PC-3 (cell line): ENCODE measurements at regions not wholly inside any gene's neighbourhood (a gene's known extent, or its start where the extent isn't known, plus 50 kb on each side); places are given as distances from the start of the nearest gene placed in this dataset.

ENCODE experiments used
- ATAC-seq: fragments of 200-7000 bp; cut with Tn5 transposase; 2 replicates; pipeline ENCODE4 v1.9.1; 2020; ENCODE audit warnings: mild to moderate bottlenecking, moderate library complexity
- BruUV-seq: library from RNA; stranded (reverse); fragments of 400-500 nt; replicated peaks from 2 replicates; lab custom pipeline; 2021; lab: Mats Ljungman, UMichigan
- CTCF ChIA-PET: fragments of 300-600 bp; sonication (Branson Sonifier 250); formaldehyde crosslinking; loops from one replicate; lab custom pipeline; 2022; ENCODE audit warnings: antibody characterized with exemption; lab: Charles Lee
- POLR2A ChIA-PET: fragments of 300-600 bp; sonication (Branson Sonifier 250); formaldehyde crosslinking; loops from one replicate; lab custom pipeline; 2022; ENCODE audit warnings: antibody characterized with exemption; ENCODE audit not compliant: unreplicated experiment; lab: Charles Lee
- DNase-seq: peaks from one replicate; pipeline ENCODE4 v3.0.0-alpha.2; 2015
- H2AFZ ChIP-seq: fragments of 300-600 bp; sonication (generic); 2 replicates; pipeline ENCODE4 v1.6.0; 2016; ENCODE audit warnings: antibody characterized with exemption, low read length
- H3F3A ChIP-seq: fragments of 300-600 bp; sonication (generic); one replicate; pipeline ENCODE4 v1.6.0; 2017; ENCODE audit warnings: antibody characterized with exemption, low read length, control low read depth, mild to moderate bottlenecking; ENCODE audit not compliant: unreplicated experiment
- H3K27ac ChIP-seq: fragments of 300-600 bp; sonication (generic); 2 replicates; pipeline ENCODE4 v1.5.1; 2016; ENCODE audit warnings: mild to moderate bottlenecking, low read length
- H3K27me3 ChIP-seq: fragments of 300-600 bp; sonication (generic); 2 replicates; pipeline ENCODE4 v1.6.1; 2016; ENCODE audit warnings: low read length, mixed read lengths
- H3K36me3 ChIP-seq: fragments of 300-600 bp; sonication (generic); 2 replicates; pipeline ENCODE4 v1.6.1; 2016; ENCODE audit warnings: low read depth, mixed run types, low read length, mixed read lengths
- H3K4me1 ChIP-seq: fragments of 300-600 bp; sonication (generic); 2 replicates; pipeline ENCODE4 v1.5.1; 2016; ENCODE audit warnings: low read length; ENCODE audit not compliant: insufficient read depth
- H3K4me2 ChIP-seq: fragments of 300-600 bp; sonication (generic); 2 replicates; pipeline ENCODE4 v1.6.0; 2016; ENCODE audit warnings: low read length
- H3K4me3 ChIP-seq: fragments of 300-600 bp; sonication (generic); 2 replicates; pipeline ENCODE4 v1.5.1; 2016; ENCODE audit warnings: mild to moderate bottlenecking, low read length, mixed read lengths
- H3K79me2 ChIP-seq: fragments of 300-600 bp; sonication (generic); 2 replicates; pipeline ENCODE4 v1.6.1; 2017; ENCODE audit warnings: low read length, mixed read lengths
- H3K9ac ChIP-seq: fragments of 300-600 bp; sonication (generic); 2 replicates; pipeline ENCODE4 v1.6.0; 2016; ENCODE audit warnings: mild to moderate bottlenecking, low read length
- H3K9me2 ChIP-seq: fragments of 300-600 bp; sonication (generic); replicated peaks from 2 replicates; pipeline ENCODE4 v1.6.1; 2016; ENCODE audit warnings: mixed run types, low read length, mixed read lengths
- H3K9me3 ChIP-seq: fragments of 300-600 bp; sonication (generic); 2 replicates; pipeline ENCODE4 v1.6.1; 2016; ENCODE audit warnings: low read length, mixed read lengths
- H4K20me1 ChIP-seq: fragments of 300-600 bp; sonication (generic); 2 replicates; pipeline ENCODE4 v1.6.1; 2016; ENCODE audit warnings: low read length, mixed read lengths
- EZH2 ChIP-seq: fragments of 300-600 bp; sonication (generic); IDR thresholded peaks from one replicate; pipeline ENCODE4 v1.6.1; 2017; ENCODE audit warnings: antibody characterized with exemption, mild to moderate bottlenecking, low read length; ENCODE audit not compliant: unreplicated experiment
- EZH2phosphoT487 ChIP-seq: fragments of 300-600 bp; sonication (generic); IDR thresholded peaks from 2 replicates; pipeline ENCODE4 v1.6.1; 2018; ENCODE audit warnings: mild to moderate bottlenecking, antibody characterized with exemption, low read length, borderline replicate concordance
- intact Hi-C: fragments of 100-400 bp; cut with micrococcal nuclease; formaldehyde crosslinking; loops from 2 replicates; pipeline ENCODE4 v1.9.0; 2023
- TF ChIP-seq, protein P1 (sequence below): fragments of 300-600 bp; sonication (generic); conservative IDR thresholded peaks from 2 replicates; pipeline ENCODE4 v1.5.1; 2017; ENCODE audit warnings: antibody characterized with exemption, low read depth, mild to moderate bottlenecking, low read length

DNA sequence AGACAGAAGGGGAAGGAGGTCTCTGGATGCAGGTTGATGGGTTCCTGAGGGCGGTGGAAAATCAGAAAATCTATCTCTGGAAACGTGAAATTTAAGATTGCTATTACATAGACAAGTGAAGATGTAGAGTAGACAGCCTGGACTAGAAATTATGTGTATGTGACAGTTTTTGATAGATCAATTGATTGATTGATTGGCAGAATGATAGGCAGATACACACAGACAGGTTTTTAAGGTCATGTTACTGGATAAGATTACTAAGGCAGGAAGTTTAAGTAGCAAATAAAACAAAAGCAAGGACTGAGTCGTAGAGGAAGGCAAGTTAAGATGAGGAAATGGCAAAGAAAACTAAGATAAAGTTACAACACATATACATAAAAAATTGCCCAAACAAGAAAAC, 124.7 kb downstream of the RGS21 start:
- no TSS peak for BruUV-seq
- H3K9me3 ChIP-seq = no peaks in the 10 kb centered on the region
- H3K27me3 ChIP-seq = no peaks in the 10 kb centered on the region
- no peaks in the 10 kb centered on the region for H3F3A ChIP-seq
- no peak for TF ChIP-seq EZH2phosphoT487
- TF ChIP-seq EZH2 = no peak
- TF ChIP-seq, protein P1, sequence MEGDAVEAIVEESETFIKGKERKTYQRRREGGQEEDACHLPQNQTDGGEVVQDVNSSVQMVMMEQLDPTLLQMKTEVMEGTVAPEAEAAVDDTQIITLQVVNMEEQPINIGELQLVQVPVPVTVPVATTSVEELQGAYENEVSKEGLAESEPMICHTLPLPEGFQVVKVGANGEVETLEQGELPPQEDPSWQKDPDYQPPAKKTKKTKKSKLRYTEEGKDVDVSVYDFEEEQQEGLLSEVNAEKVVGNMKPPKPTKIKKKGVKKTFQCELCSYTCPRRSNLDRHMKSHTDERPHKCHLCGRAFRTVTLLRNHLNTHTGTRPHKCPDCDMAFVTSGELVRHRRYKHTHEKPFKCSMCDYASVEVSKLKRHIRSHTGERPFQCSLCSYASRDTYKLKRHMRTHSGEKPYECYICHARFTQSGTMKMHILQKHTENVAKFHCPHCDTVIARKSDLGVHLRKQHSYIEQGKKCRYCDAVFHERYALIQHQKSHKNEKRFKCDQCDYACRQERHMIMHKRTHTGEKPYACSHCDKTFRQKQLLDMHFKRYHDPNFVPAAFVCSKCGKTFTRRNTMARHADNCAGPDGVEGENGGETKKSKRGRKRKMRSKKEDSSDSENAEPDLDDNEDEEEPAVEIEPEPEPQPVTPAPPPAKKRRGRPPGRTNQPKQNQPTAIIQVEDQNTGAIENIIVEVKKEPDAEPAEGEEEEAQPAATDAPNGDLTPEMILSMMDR = no peak
- ChIA-PET CTCF (no interaction called here), POLR2A (no interaction called here)
- H3K4me2 ChIP-seq = no peak overlapping the region
- peaks cover 34% of the 10 kb centered on the region for H3K4me1 ChIP-seq
- ATAC-seq (no peak), DNase-seq (no peak)
- H2AFZ ChIP-seq = no peak overlapping the region
- H3K4me3 ChIP-seq = no peak overlapping the region
- no peaks in the 10 kb centered on the region for H3K9me2 ChIP-seq
- no peaks in the 10 kb centered on the region for H4K20me1 ChIP-seq
- H3K9ac ChIP-seq = no peak overlapping the region
- H3K36me3 ChIP-seq = no peaks in the 10 kb centered on the region
- no peaks in the 10 kb centered on the region for H3K79me2 ChIP-seq
- intact Hi-C loops = loop anchor here (10.0 kb wide), 1 partner anchor 1417 kb away; no protein-coding TSS in a partner anchor
- H3K27ac ChIP-seq = no peak overlapping the region

GRCh38 chr1:192442736-192443135, 125.9 kb downstream of the RGS21 start:
- H3K79me2 ChIP-seq = no peaks in the 10 kb centered on the region
- H2AFZ ChIP-seq = no peak overlapping the region
- no peaks in the 10 kb centered on the region for H3K9me3 ChIP-seq
- DNase-seq (no peak), ATAC-seq (no peak)
- no peaks in the 10 kb centered on the region for H3K9me2 ChIP-seq
- H3K4me1 ChIP-seq = peaks cover 34% of the 10 kb centered on the region
- no peaks in the 10 kb centered on the region for H3F3A ChIP-seq
- no peak overlapping the region for H3K4me2 ChIP-seq
- no peaks in the 10 kb centered on the region for H4K20me1 ChIP-seq
- H3K36me3 ChIP-seq = no peaks in the 10 kb centered on the region
- intact Hi-C loops = loop anchor here (1.0 to 10.0 kb wide), 2 partner anchors 449 to 1418 kb away; no protein-coding TSS in a partner anchor
- no TSS peak for BruUV-seq
- ChIA-PET CTCF (no interaction called here), POLR2A (no interaction called here)
- TF ChIP-seq, protein P1 = no peak
- TF ChIP-seq EZH2phosphoT487 = no peak
- H3K9ac ChIP-seq = no peak overlapping the region
- no peak overlapping the region for H3K27ac ChIP-seq
- H3K4me3 ChIP-seq = no peak overlapping the region
- no peaks in the 10 kb centered on the region for H3K27me3 ChIP-seq

DNA sequence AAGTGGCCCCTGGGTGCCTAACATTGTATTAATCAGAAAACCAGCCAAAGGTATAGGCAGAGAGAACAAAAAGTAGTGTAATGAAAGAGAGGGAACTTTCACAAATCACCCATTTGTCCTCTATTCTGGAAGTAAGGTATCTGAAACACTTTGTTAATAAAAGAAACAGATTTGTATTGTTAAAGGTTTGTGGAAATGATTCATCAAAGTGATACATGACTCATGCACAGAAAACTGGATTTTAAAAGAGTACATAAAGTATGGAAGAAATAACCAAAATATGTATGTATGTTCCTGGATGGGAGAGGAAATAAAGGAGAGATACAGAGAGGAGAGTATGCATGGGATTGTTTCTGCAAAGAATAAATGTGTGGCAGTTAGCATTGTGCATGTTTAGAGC, 126.8 kb downstream of the RGS21 start:
- Histone ChIP-seq H3K27ac (peak overlapping the region; percentile 18; the same call in 1 of the 2 replicates), H3K9me3 (no peaks in the 10 kb centered on the region), H3K9me2 (no peaks in the 10 kb centered on the region), H3F3A (no peaks in the 10 kb centered on the region), H3K9ac (no peak overlapping the region), H3K27me3 (no peaks in the 10 kb centered on the region), H2AFZ (no peak overlapping the region), H3K4me3 (no peak overlapping the region), H3K4me1 (peaks cover 30% of the 10 kb centered on the region), H3K36me3 (no peaks in the 10 kb centered on the region), H4K20me1 (no peaks in the 10 kb centered on the region), H3K79me2 (no peaks in the 10 kb centered on the region), H3K4me2 (peak overlapping the region; percentile 68)
- POLR2A ChIA-PET = interaction anchor here (0.6 kb wide), 1 partner anchor 1093 kb away, joined by 4 read pairs; no protein-coding TSS in a partner anchor
- ATAC-seq (peak; percentile 45), DNase-seq (peak; percentile 60)
- no TSS peak for BruUV-seq
- TF ChIP-seq, protein P1 = no peak
- TF ChIP-seq EZH2 (no peak), EZH2phosphoT487 (no peak)
- intact Hi-C loops = loop anchor here (1.0 to 10.0 kb wide), 2 partner anchors 450 to 1419 kb away; no protein-coding TSS in a partner anchor
- CTCF ChIA-PET = no interaction called here
